RCC 7860 (cell line): ENCODE measurements at regions not wholly inside any gene's neighbourhood (a gene's known extent, or its start where the extent isn't known, plus 50 kb on each side); places are given as distances from the start of the nearest gene placed in this dataset.

Source experiments
- DNase-seq: peaks from one replicate; pipeline ENCODE4 v3.0.0-alpha.2; 2015; ENCODE audit warnings: low spot score
- FAIRE-seq: peaks from 2 replicates; lab custom pipeline; 2012; peaks lifted over from hg19 to GRCh38; lab: Jason Lieb, UNC

DNA sequence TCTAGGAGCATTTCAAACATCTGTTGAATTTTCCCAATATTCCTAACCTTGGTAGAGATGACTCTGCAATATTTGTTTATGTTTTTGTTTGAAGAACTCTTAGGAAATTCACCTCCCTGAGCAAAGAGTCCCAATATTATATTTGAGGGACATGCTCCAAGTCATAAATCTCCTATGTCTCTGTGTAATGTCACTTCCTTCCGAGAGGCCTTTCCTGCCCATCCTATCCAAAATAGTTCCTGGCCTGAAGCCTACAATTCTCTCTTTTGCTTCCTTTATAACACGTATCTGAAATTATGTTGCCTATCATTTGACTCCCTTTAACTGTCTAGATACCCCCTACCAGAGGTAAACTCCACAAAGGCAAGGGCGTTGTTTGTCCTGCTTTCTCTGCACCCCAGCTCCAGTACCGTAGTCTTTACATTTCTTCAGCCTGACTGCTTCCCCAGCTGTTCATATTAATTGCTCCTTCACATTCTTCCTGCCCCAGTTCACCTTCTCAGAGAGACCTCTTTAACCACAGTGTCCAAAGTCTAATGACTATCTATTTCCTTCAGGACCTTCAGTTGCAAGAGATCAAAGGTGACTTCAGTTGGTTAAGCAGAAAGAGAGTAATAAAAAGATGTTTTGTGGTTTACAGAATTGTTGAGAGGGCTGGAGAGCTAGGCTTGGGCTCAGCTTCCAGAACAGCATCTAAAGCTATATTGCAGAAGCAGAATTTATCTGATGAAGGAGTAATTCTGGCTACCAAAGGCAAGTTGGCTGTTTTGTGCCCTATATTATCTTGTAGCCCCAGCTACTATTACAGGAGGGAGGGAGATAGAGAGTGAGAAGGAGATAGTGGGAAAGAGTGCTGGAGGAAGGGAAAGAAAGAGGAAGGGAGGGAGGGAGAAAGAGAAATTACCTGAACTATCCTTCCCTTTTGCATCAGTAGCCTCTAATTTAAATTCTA lies 109.3 kb upstream of the TMEM161B start:
- DNase-seq (peak; percentile 39), FAIRE-seq (peak; percentile 68)

DNA sequence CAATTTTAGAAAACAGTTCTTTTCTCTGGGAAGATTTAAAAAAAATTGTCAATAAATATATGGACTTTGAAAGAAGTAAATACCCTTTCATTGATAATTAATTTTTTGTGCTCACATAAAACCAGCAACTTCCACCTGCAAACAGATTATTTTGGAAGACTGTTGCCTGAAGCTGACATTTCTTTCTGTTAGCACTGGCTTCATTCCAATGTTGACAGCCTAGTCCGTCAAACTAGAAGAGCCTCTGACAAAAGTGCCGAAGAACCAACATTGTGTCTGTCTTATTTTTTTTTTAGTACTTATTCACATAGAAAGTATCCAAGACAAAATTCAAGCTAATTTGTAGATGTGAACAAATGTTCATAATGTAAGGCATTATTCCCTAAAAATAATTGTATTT lies 108.6 kb upstream of the TMEM161B start:
- FAIRE-seq = no peak
- DNase-seq = no peak

DNA sequence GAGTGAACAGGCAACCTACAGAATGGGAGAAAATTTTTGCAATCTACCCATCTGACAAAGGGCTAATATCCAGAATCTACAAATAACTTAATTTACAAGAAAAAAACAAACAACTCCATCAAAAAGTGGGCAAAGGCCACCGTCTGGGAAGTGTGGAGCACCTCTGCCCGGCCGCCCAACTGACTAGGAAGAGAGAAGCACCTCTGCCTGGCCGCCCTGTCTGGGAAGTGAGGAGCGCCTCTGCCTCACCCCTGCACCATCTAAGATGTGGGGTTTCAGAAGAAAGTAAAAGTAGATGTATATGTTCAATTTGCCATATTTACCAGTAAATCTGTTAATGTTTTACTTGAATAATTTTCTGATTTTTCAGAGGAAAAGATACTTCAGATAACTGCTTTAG lies 108.1 kb upstream of the TMEM161B start:
- FAIRE-seq (no peak), DNase-seq (no peak)

DNA sequence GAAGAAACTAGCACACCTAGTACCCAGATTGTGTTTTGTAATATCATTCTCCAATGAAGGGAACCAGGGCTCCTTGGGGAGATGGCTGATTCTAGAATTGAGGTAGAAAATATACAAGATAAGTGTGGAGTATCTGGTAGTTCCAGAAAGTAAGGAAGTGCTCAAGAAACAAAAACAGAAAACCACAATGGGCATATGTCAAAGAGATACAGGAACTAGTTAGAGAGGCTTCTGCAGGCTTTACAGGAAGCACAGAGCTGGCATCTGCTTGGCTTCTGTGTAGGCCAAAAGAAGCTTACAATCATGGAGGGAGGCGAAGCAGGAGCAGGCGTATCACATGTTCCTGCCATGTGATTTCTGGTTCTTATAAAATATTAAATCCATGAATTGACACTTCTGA lies 105.7 kb upstream of the TMEM161B start:
- DNase-seq (no peak), FAIRE-seq (no peak)

DNA sequence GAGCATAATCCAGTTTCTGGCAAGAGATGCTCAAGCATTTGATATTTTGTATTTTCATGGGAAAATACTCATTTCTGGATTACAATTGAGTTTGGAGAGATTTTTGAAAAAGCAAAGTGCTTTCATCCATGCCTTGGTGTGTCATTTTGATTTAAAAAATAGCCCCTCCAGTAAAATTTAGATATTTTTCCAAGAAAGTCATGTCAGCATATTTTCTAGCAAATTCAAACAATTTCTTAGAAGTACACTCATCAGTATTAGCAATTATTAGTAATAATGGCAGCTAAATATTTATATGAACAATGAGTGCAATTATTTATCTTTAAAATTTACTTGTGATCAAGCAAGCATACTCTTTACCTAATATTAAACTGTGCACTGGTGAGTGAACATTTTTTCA lies 102.2 kb upstream of the TMEM161B start:
- DNase-seq (no peak), FAIRE-seq (no peak)

DNA sequence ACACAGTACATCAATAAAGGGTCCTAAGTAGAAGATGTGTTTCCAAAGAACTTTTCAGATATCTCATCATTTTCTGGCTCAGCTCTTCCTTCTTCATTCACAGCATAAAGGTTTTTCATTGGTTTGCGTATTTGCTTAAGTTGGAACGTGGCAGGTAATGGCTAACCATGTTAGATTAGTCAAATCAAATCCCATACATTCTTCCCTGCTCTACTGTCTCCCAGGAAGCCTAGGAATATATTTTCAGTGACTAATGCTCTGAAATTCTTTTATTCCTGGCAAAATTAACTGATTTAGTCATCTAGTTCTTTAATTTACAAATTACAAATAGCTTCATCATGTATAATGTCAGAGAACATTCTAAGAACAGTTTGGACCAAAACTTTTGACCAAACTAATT lies 99.6 kb upstream of the TMEM161B start:
- no peak for DNase-seq
- no peak for FAIRE-seq

DNA sequence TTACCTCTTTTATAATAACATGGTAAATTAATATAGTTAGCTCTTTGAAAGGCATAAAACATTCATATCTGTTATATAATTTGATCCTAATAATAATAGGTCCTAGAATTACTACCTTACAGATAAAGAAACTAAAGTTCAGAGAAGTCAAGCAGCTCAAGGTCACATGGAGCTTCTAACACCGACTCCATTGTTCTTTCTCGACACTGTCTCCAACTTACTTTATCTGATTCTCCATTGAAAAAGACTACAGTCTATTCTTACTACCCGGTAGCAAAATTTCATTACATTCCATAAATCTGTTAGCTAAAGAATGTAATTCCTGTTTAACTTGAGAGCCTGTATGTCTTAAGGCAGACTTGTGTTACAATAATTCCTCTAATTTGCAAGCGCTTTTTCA lies 96.3 kb upstream of the TMEM161B start:
- FAIRE-seq = no peak

DNA sequence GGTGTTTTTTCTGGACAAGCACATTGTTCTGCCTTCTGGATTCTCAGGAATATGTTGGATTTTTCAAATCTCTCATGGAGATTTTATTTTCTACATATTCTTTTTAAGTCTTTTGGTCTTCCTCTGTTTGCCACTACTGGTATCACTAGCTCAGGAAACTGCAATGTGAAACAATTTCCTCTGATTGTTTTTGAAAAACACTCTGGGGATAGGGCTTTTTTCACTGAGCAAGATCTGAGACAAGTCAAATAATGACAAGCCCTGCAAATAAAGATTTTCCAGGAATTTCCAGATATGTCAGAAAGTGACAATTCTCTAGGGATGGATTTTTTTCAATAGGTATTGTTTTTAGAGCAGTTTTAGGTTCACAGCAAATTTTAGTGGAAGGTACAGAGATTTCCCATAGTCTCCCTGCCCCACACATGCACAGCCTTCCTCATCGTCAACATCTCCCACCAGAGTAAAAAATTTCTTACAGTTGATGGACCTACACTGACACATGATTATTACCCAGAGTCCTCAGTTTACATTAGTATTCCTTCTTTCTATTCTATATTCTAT lies 86.9 kb upstream of the TMEM161B start:
- FAIRE-seq (no peak), DNase-seq (no peak)

More for the DNA sequence above, 96.3 kb upstream of the TMEM161B start:
- no peak for DNase-seq

DNA sequence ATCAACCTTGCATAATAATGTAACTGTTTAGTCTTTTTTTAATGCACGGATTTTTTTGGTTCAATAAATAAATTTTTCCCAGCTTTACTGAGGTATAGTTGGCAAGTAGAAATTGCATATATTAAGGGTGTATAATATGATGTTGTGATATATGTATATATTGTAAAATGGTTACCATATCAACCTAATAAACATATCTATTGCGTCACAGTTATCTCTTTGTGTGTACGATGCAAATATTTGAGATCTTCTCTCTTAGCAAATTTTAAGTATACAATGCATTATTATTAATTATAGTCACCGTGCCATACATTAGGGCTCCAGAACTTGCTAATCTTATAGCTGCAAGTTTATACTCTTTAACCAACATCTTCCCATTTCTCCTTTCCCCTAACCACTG lies 57.2 kb upstream of the TMEM161B start:
- DNase-seq (no peak), FAIRE-seq (no peak)

DNA sequence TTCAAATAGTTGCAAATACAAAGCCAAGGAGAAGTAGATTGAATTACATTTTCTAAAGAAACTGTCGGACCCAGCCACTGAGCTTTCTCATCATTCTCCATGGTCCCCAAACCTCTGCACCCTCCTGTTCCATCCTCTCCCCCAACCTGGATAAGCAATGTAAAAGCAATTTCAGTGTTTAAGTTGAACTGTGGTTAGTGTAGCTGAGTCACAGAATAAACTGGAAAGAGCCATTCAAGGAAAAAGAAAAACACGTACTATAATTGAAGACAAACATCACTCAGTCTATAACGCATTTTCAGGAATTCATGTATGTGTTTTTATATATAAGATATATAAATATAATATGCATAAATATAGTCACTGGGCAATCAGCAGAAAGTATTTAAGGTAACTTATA lies 54.1 kb upstream of the TMEM161B start:
- DNase-seq = no peak
- FAIRE-seq = no peak
